IPS-18a (cell line): ENCODE measurements at regions not wholly inside any gene's neighbourhood (a gene's known extent, or its start where the extent isn't known, plus 50 kb on each side); places are given as distances from the start of the nearest gene placed in this dataset.
"Not testable (repeated sequence)": the region's sequence is repeated elsewhere in the genome, so short reads cannot be mapped to it uniquely, and the experiment has no call there.

ENCODE experiments used
- H3K27ac ChIP-seq: one replicate; pipeline ENCODE4 v1.5.1; 2013; ENCODE audit warnings: low read length
- H3K27me3 ChIP-seq: one replicate; pipeline ENCODE4 v1.6.1; 2013; ENCODE audit warnings: mild to moderate bottlenecking, low read length; ENCODE audit not compliant: control insufficient read depth, insufficient read depth
- H3K36me3 ChIP-seq: one replicate; pipeline ENCODE4 v1.6.1; 2013; ENCODE audit warnings: low read depth, low read length; ENCODE audit not compliant: control insufficient read depth
- H3K4me1 ChIP-seq: one replicate; pipeline ENCODE4 v1.6.1; 2013; ENCODE audit warnings: low read depth, low read length; ENCODE audit not compliant: control insufficient read depth
- H3K4me3 ChIP-seq: one replicate; pipeline ENCODE4 v1.5.1; 2013; ENCODE audit warnings: low read length
- H3K9ac ChIP-seq: one replicate; pipeline ENCODE4 v1.6.1; 2013; ENCODE audit warnings: mild to moderate bottlenecking, low read length, moderate library complexity
- H3K9me3 ChIP-seq: one replicate; pipeline ENCODE4 v1.6.1; 2013; ENCODE audit warnings: low read depth, low read length; ENCODE audit not compliant: control insufficient read depth

- Histone ChIP-seq H3K27me3 (no peaks in the 10 kb centered on the region), H3K9ac (no peak overlapping the region), H3K4me3 (no peak overlapping the region), H3K27ac (no peak overlapping the region), H3K4me1 (no peaks in the 10 kb centered on the region), H3K9me3 (no peaks in the 10 kb centered on the region), H3K36me3 (no peaks in the 10 kb centered on the region)
Observed at GRCh38 chr1:233738396-233738795, 124.5 kb downstream of the KCNK1 start.

- Histone ChIP-seq H3K9me3 (no peaks in the 10 kb centered on the region), H3K9ac (no peak overlapping the region), H3K4me1 (no peaks in the 10 kb centered on the region), H3K27ac (no peak overlapping the region), H3K4me3 (no peak overlapping the region), H3K36me3 (no peaks in the 10 kb centered on the region), H3K27me3 (no peaks in the 10 kb centered on the region)
Observed at GRCh38 chr1:233738850-233739249, 124.9 kb downstream of the KCNK1 start.

GRCh38 chr1:233744779-233745513 is 131.0 kb downstream of the KCNK1 start:
- H3K9me3 ChIP-seq, result no peaks in the 10 kb centered on the region
- no peak overlapping the region for H3K4me3 ChIP-seq
- H3K36me3 ChIP-seq, result no peaks in the 10 kb centered on the region
- no peak overlapping the region for H3K27ac ChIP-seq
- H3K27me3 ChIP-seq, result no peaks in the 10 kb centered on the region
- no peaks in the 10 kb centered on the region for H3K4me1 ChIP-seq
- H3K9ac ChIP-seq, result no peak overlapping the region

- H3K9me3 ChIP-seq, result peaks cover 3% of the 10 kb centered on the region
Observed at GRCh38 chr1:233750139-233750538, 136.2 kb downstream of the KCNK1 start.

GRCh38 chr1:233759665-233760064 is 144.8 kb upstream of the SLC35F3 start:
- Histone ChIP-seq H3K9ac (no peak overlapping the region), H3K36me3 (no peaks in the 10 kb centered on the region), H3K27me3 (no peaks in the 10 kb centered on the region), H3K27ac (no peak overlapping the region), H3K4me1 (no peaks in the 10 kb centered on the region), H3K4me3 (no peak overlapping the region), H3K9me3 (no peaks in the 10 kb centered on the region)

More at GRCh38 chr1:233750139-233750538, 136.2 kb downstream of the KCNK1 start:
- Histone ChIP-seq H3K27me3 (no peaks in the 10 kb centered on the region), H3K36me3 (no peaks in the 10 kb centered on the region), H3K4me1 (peaks cover 3% of the 10 kb centered on the region), H3K27ac (no peak overlapping the region), H3K9ac (no peak overlapping the region), H3K4me3 (no peak overlapping the region)

- not testable (repeated sequence) for H3K9me3 ChIP-seq, H3K36me3 ChIP-seq, H3K9ac ChIP-seq, H3K4me3 ChIP-seq, H3K4me1 ChIP-seq, H3K27ac ChIP-seq, H3K27me3 ChIP-seq
Observed at GRCh38 chr1:233764304-233764703, 140.2 kb upstream of the SLC35F3 start.

GRCh38 chr1:233777566-233777965 is 126.9 kb upstream of the SLC35F3 start:
- H3K4me3 ChIP-seq, result no peak overlapping the region
- H3K9ac ChIP-seq, result no peak overlapping the region
- H3K27ac ChIP-seq, result no peak overlapping the region
- no peaks in the 10 kb centered on the region for H3K27me3 ChIP-seq
- no peaks in the 10 kb centered on the region for H3K4me1 ChIP-seq
- H3K9me3 ChIP-seq, result peaks cover 6% of the 10 kb centered on the region
- H3K36me3 ChIP-seq, result no peaks in the 10 kb centered on the region

- Histone ChIP-seq H3K36me3 (no peaks in the 10 kb centered on the region), H3K4me3 (no peak overlapping the region), H3K9me3 (no peaks in the 10 kb centered on the region), H3K27ac (no peak overlapping the region), H3K9ac (no peak overlapping the region), H3K27me3 (no peaks in the 10 kb centered on the region), H3K4me1 (no peaks in the 10 kb centered on the region)
Observed at GRCh38 chr1:233780049-233780448, 124.4 kb upstream of the SLC35F3 start.

GRCh38 chr1:233782937-233783586 is 121.4 kb upstream of the SLC35F3 start:
- Histone ChIP-seq H3K4me3 (no peak overlapping the region), H3K36me3 (no peaks in the 10 kb centered on the region), H3K27me3 (no peaks in the 10 kb centered on the region), H3K4me1 (no peaks in the 10 kb centered on the region), H3K9ac (no peak overlapping the region), H3K27ac (no peak overlapping the region), H3K9me3 (no peaks in the 10 kb centered on the region)

- no peaks in the 10 kb centered on the region for H3K9me3 ChIP-seq
Observed at GRCh38 chr1:233787599-233787998, 116.9 kb upstream of the SLC35F3 start.

GRCh38 chr1:233788687-233789086 is 115.8 kb upstream of the SLC35F3 start:
- H3K27ac ChIP-seq, result no peak overlapping the region
- H3K4me1 ChIP-seq, result no peaks in the 10 kb centered on the region
- no peaks in the 10 kb centered on the region for H3K9me3 ChIP-seq
- no peaks in the 10 kb centered on the region for H3K36me3 ChIP-seq
- no peak overlapping the region for H3K9ac ChIP-seq
- H3K4me3 ChIP-seq, result no peak overlapping the region
- H3K27me3 ChIP-seq, result no peaks in the 10 kb centered on the region

More at GRCh38 chr1:233787599-233787998, 116.9 kb upstream of the SLC35F3 start:
- H3K27ac ChIP-seq, result no peak overlapping the region
- no peak overlapping the region for H3K9ac ChIP-seq
- no peaks in the 10 kb centered on the region for H3K27me3 ChIP-seq
- no peaks in the 10 kb centered on the region for H3K4me1 ChIP-seq
- H3K4me3 ChIP-seq, result no peak overlapping the region
- no peaks in the 10 kb centered on the region for H3K36me3 ChIP-seq

- H3K4me1 ChIP-seq, result no peaks in the 10 kb centered on the region
- no peak overlapping the region for H3K9ac ChIP-seq
- no peaks in the 10 kb centered on the region for H3K9me3 ChIP-seq
- H3K27ac ChIP-seq, result no peak overlapping the region
- H3K36me3 ChIP-seq, result no peaks in the 10 kb centered on the region
- no peaks in the 10 kb centered on the region for H3K27me3 ChIP-seq
- no peak overlapping the region for H3K4me3 ChIP-seq
Observed at GRCh38 chr1:233790121-233790520, 114.4 kb upstream of the SLC35F3 start.
